ENCODE measurements at regions not wholly inside any gene's neighbourhood (a gene's known extent, or its start where the extent isn't known, plus 50 kb on each side); places are given as distances from the start of the nearest gene placed in this dataset.

DNA sequence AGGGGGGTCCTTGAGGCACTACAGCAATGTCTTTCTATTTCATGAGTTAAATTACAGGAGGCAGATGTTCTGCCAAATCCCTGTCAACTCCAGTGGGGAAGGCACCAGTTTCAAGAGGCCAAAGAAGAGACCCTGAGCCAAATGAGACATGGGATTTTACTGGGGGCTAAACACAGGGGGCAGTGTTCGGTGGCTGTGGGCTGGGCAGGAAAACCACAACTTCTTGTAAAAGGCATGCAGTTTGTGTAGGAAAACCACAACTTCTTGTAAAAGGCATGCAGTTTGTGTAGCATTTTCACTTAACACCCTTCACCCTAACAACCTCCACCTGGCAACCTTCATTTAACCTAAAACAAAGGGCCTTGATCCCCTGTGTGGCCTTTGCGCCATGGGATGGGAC lies 61.0 kb downstream of the POLR2M start:
- H3K27ac Mint-ChIP-seq: no peak overlapping the region

DNA sequence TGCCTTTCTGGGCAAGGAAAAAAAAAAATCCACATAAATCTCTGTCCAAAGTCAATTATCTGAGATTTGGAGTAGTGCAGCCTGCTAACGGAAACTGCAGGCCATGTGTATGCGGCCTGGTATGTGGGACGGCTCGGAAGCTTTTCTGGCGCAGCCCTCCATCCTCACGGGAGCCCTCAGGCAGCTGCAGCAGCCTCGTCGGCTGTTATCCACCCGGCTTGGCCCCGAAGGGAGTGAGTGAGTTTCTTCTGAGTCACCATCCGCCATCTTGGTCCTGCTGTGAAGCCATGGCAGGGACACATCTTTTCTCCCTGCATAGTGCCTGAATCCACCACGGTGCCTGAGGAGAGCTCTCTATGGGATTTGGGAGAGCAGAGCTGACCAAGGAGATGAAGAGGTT lies 62.8 kb downstream of the POLR2M start:
- Mint-ChIP-seq H3K4me3 (ENCODE audit: low read depth) (no peak overlapping the region), H3K27me3 (no peaks in the 10 kb centered on the region), H3K4me1 (ENCODE audit: low read depth) (peaks cover 6% of the 10 kb centered on the region), H3K9me3 (ENCODE audit: low read depth) (no peaks in the 10 kb centered on the region), H3K36me3 (ENCODE audit: insufficient read depth) (no peaks in the 10 kb centered on the region), H3K27ac (no peak overlapping the region)
- TF ChIP-seq, protein P1, sequence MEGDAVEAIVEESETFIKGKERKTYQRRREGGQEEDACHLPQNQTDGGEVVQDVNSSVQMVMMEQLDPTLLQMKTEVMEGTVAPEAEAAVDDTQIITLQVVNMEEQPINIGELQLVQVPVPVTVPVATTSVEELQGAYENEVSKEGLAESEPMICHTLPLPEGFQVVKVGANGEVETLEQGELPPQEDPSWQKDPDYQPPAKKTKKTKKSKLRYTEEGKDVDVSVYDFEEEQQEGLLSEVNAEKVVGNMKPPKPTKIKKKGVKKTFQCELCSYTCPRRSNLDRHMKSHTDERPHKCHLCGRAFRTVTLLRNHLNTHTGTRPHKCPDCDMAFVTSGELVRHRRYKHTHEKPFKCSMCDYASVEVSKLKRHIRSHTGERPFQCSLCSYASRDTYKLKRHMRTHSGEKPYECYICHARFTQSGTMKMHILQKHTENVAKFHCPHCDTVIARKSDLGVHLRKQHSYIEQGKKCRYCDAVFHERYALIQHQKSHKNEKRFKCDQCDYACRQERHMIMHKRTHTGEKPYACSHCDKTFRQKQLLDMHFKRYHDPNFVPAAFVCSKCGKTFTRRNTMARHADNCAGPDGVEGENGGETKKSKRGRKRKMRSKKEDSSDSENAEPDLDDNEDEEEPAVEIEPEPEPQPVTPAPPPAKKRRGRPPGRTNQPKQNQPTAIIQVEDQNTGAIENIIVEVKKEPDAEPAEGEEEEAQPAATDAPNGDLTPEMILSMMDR (IDR thresholded peaks at IDR 0.05; ENCODE audit: unreplicated experiment): no peak
- no peak for DNase-seq (ENCODE audit: low spot score, unreplicated experiment)

More for the DNA sequence above, 61.0 kb downstream of the POLR2M start:
- no peaks in the 10 kb centered on the region for H3K9me3 Mint-ChIP-seq (ENCODE audit: low read depth)
- no peak overlapping the region for H3K4me3 Mint-ChIP-seq (ENCODE audit: low read depth)
- peaks cover 6% of the 10 kb centered on the region for H3K4me1 Mint-ChIP-seq (ENCODE audit: low read depth)
- DNase-seq (ENCODE audit: low spot score, unreplicated experiment): no peak
- TF ChIP-seq, protein P1 (IDR thresholded peaks at IDR 0.05; ENCODE audit: unreplicated experiment): no peak
- H3K27me3 Mint-ChIP-seq: no peaks in the 10 kb centered on the region
- no peaks in the 10 kb centered on the region for H3K36me3 Mint-ChIP-seq (ENCODE audit: insufficient read depth)

DNA sequence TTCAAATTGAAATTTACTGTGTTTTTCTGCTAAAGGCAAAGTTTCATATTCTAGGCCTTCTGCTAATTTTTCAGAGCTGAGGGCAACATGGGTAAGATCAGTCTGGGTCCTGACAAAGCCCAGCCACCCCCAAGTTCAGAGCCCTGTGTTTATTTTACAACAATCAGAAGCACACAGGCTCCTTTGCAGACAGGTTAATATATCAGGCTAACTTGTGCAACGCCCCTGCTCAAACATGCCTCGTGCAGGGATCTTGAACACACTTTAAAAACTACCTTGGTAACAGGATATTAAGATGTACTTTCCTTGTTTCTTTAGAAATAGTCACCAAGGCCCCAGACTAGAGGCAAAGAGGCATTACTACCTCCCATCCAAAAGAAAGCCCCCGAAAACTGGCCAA lies 64.0 kb downstream of the POLR2M start:
- Mint-ChIP-seq H3K4me3 (ENCODE audit: low read depth) (no peak overlapping the region), H3K27me3 (no peaks in the 10 kb centered on the region), H3K27ac (no peak overlapping the region), H3K36me3 (ENCODE audit: insufficient read depth) (no peaks in the 10 kb centered on the region), H3K9me3 (ENCODE audit: low read depth) (no peaks in the 10 kb centered on the region), H3K4me1 (ENCODE audit: low read depth) (peaks cover 6% of the 10 kb centered on the region)
- no peak for DNase-seq (ENCODE audit: low spot score, unreplicated experiment)
- TF ChIP-seq, protein P1 (IDR thresholded peaks at IDR 0.05; ENCODE audit: unreplicated experiment): no peak

DNA sequence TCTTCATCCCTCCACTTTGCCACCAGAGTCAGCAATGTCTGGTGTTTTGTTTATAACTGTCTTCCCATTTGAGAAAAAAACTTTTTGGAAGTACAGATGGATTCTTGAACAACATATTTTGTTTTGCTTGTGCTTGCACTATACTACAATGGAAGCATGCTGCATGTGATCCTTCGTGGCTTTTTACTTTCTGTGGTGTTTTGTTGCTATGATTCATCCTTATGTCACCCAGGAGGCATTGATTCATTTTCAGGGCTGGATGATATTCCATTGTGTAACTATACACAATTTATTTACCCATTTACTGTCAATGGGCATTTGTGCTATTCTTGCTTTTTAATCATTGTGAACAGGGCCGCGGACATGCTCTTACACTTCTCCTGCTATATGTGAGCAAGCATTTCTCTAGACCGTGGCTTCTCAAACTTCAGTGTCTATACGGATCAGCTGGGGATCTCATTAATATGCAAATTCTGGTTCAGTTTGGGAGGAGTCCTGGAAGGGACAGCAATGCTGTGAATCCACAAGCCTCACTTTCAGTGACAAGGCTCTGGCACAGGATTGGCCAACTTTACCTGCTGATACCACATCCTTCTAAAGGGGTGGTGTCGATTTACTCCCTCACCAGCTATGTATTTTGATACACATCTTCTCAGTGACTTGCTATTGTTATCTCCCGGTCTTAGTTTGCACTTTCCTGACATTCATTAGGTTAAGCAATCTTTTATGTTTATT lies 65.9 kb downstream of the POLR2M start:
- Mint-ChIP-seq H3K36me3 (ENCODE audit: insufficient read depth) (no peaks in the 10 kb centered on the region), H3K27ac (no peak overlapping the region), H3K27me3 (no peaks in the 10 kb centered on the region), H3K4me1 (ENCODE audit: low read depth) (peaks cover 8% of the 10 kb centered on the region), H3K4me3 (ENCODE audit: low read depth) (no peak overlapping the region), H3K9me3 (ENCODE audit: low read depth) (no peaks in the 10 kb centered on the region)
- no peak for DNase-seq (ENCODE audit: low spot score, unreplicated experiment)
- TF ChIP-seq, protein P1 (IDR thresholded peaks at IDR 0.05; ENCODE audit: unreplicated experiment): no peak

DNA sequence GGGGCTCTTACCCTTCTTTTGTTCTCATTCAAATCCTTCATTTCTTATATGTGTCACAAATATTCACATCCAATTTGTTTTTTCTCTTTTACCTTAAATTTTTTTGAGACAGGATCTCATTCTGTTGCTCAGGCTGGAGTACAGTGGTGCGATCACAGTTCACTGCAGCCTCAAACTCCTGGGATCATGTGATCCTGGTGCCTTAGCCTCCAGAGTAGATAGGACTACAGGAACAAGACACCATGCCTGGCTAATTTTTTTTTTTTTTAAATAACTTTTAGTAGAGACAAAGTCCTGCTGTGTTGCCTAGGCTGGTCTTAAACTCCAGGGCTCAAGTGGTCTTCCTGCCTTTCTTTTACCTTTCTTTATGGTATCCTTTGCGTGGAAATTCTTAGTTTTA lies 66.5 kb downstream of the POLR2M start:
- no peak for DNase-seq (ENCODE audit: low spot score, unreplicated experiment)
- Mint-ChIP-seq H3K27ac (no peak overlapping the region), H3K36me3 (ENCODE audit: insufficient read depth) (no peaks in the 10 kb centered on the region), H3K4me1 (ENCODE audit: low read depth) (peaks cover 8% of the 10 kb centered on the region), H3K27me3 (no peaks in the 10 kb centered on the region), H3K9me3 (ENCODE audit: low read depth) (no peaks in the 10 kb centered on the region), H3K4me3 (ENCODE audit: low read depth) (no peak overlapping the region)
- TF ChIP-seq, protein P1 (IDR thresholded peaks at IDR 0.05; ENCODE audit: unreplicated experiment): no peak

Data from progenitor cell of endocrine pancreas (in vitro differentiated cells).